Effector memory CD8-positive, alpha-beta T cell (primary cell): ENCODE measurements at regions not wholly inside any gene's neighbourhood (a gene's known extent, or its start where the extent isn't known, plus 50 kb on each side); places are given as distances from the start of the nearest gene placed in this dataset.
"Not testable (repeated sequence)": the region's sequence is repeated elsewhere in the genome, so short reads cannot be mapped to it uniquely, and the experiment has no call there.

Experiments
- ATAC-seq: fragments of 150-1000 bp; cut with Tn5 transposase; replicated peaks from 2 replicates; pipeline ENCODE4 v1.10.0; 2021; ENCODE audit warnings: mild to moderate bottlenecking, moderate library complexity
- DNase-seq, 3 experiments: peaks; one replicate each; pipeline ENCODE4 v3.0.0; 2021
- H3K27ac Mint-ChIP-seq, 2 donors: one replicate each; pipeline ENCODE4 v1.8.0; 2022; ENCODE audit warnings: mild to moderate bottlenecking in 2 of 2, mixed read lengths in 2 of 2, moderate library complexity in 2 of 2
- H3K27me3 Mint-ChIP-seq, 2 donors: one replicate each; pipeline ENCODE4 v1.8.0; 2022; ENCODE audit warnings: mixed read lengths in 2 of 2
- H3K36me3 Mint-ChIP-seq: one replicate; pipeline ENCODE4 v1.8.0; 2022; ENCODE audit warnings: mild to moderate bottlenecking, moderate library complexity, mixed read lengths; ENCODE audit not compliant: insufficient read depth
- H3K4me1 Mint-ChIP-seq, 2 donors: one replicate each; pipeline ENCODE4 v1.8.0; 2022; ENCODE audit warnings: low read depth in 2 of 2, mixed read lengths in 2 of 2
- H3K4me3 Mint-ChIP-seq, 2 donors: one replicate each; pipeline ENCODE4 v1.8.0; 2022; ENCODE audit warnings: mild to moderate bottlenecking in 2 of 2, mixed read lengths in 2 of 2, moderate library complexity in 2 of 2
- H3K9me3 Mint-ChIP-seq, 2 donors: one replicate each; pipeline ENCODE4 v1.8.0; 2022; ENCODE audit warnings: mixed read lengths in 2 of 2

- Mint-ChIP-seq H3K27me3 (no peaks in the 10 kb centered on the region), H3K4me1 (peaks cover 0 to 11% of the 10 kb centered on the region in 2 donors), H3K36me3 (peaks cover 19% of the 10 kb centered on the region), H3K9me3 (no peaks in the 10 kb centered on the region), H3K27ac (peak overlapping the region in 1 of 2 donors; percentile 76), H3K4me3 (no peak overlapping the region)
- no peak for ATAC-seq
- DNase-seq, result no peak
Measured at GRCh38 chr21:28877318-28877884, 115.3 kb downstream of the LTN1 start.

GRCh38 chr21:28875078-28875477, 117.6 kb downstream of the LTN1 start:
- peaks cover 5% of the 10 kb centered on the region for H3K36me3 Mint-ChIP-seq
- DNase-seq (no peak), ATAC-seq (no peak)
- H3K4me1 Mint-ChIP-seq, result peaks cover 0 to 11% of the 10 kb centered on the region in 2 donors
- H3K9me3 Mint-ChIP-seq, result no peaks in the 10 kb centered on the region
- no peaks in the 10 kb centered on the region for H3K27me3 Mint-ChIP-seq
- no peak overlapping the region for H3K4me3 Mint-ChIP-seq
- H3K27ac Mint-ChIP-seq, result no peak overlapping the region

GRCh38 chr21:28872218-28872617, 120.5 kb downstream of the LTN1 start:
- H3K36me3 Mint-ChIP-seq, result peaks cover 8% of the 10 kb centered on the region
- ATAC-seq (no peak), DNase-seq (no peak)
- H3K4me3 Mint-ChIP-seq, result no peak overlapping the region
- H3K27ac Mint-ChIP-seq, result no peak overlapping the region
- no peaks in the 10 kb centered on the region for H3K27me3 Mint-ChIP-seq
- peaks cover 0 to 7% of the 10 kb centered on the region in 2 donors for H3K4me1 Mint-ChIP-seq
- no peaks in the 10 kb centered on the region for H3K9me3 Mint-ChIP-seq

GRCh38 chr21:28871388-28872010, 121.2 kb downstream of the LTN1 start:
- Mint-ChIP-seq H3K4me1 (no peaks in the 10 kb centered on the region), H3K4me3 (no peak overlapping the region), H3K36me3 (peaks cover 8% of the 10 kb centered on the region), H3K9me3 (no peaks in the 10 kb centered on the region), H3K27ac (peak overlapping the region in 1 of 2 donors; percentile 31), H3K27me3 (no peaks in the 10 kb centered on the region)
- no peak for DNase-seq
- ATAC-seq, result no peak

- no peaks in the 10 kb centered on the region for H3K27me3 Mint-ChIP-seq
- H3K4me1 Mint-ChIP-seq, result no peaks in the 10 kb centered on the region
- no peak for DNase-seq
- no peak overlapping the region for H3K27ac Mint-ChIP-seq
- no peak for ATAC-seq
- peaks cover 3% of the 10 kb centered on the region for H3K36me3 Mint-ChIP-seq
- H3K4me3 Mint-ChIP-seq, result no peak overlapping the region
- no peaks in the 10 kb centered on the region for H3K9me3 Mint-ChIP-seq
Measured at GRCh38 chr21:28867401-28867800, 125.3 kb downstream of the LTN1 start.

- H3K4me3 Mint-ChIP-seq, result no peak overlapping the region
- ATAC-seq, result no peak
- no peak overlapping the region for H3K27ac Mint-ChIP-seq
- no peaks in the 10 kb centered on the region for H3K4me1 Mint-ChIP-seq
- DNase-seq, result no peak
- H3K9me3 Mint-ChIP-seq, result no peaks in the 10 kb centered on the region
- H3K36me3 Mint-ChIP-seq, result peaks cover 3% of the 10 kb centered on the region
- H3K27me3 Mint-ChIP-seq, result no peaks in the 10 kb centered on the region
Measured at GRCh38 chr21:28865488-28866186, 127.0 kb downstream of the LTN1 start.

GRCh38 chr21:28858424-28858823, 134.3 kb downstream of the LTN1 start:
- no peaks in the 10 kb centered on the region for H3K9me3 Mint-ChIP-seq
- no peaks in the 10 kb centered on the region for H3K36me3 Mint-ChIP-seq
- H3K4me3 Mint-ChIP-seq, result no peak overlapping the region
- no peak overlapping the region for H3K27ac Mint-ChIP-seq
- DNase-seq (no peak), ATAC-seq (no peak)
- peaks cover 0 to under 1% of the 10 kb centered on the region in 2 donors for H3K4me1 Mint-ChIP-seq
- H3K27me3 Mint-ChIP-seq, result no peaks in the 10 kb centered on the region

GRCh38 chr21:28857752-28858151, 134.9 kb downstream of the LTN1 start:
- no peak for DNase-seq
- peaks cover 0 to 6% of the 10 kb centered on the region in 2 donors for H3K4me1 Mint-ChIP-seq
- H3K36me3 Mint-ChIP-seq, result no peaks in the 10 kb centered on the region
- H3K9me3 Mint-ChIP-seq, result no peaks in the 10 kb centered on the region
- H3K4me3 Mint-ChIP-seq, result no peak overlapping the region
- no peak for ATAC-seq
- H3K27me3 Mint-ChIP-seq, result no peaks in the 10 kb centered on the region
- no peak overlapping the region for H3K27ac Mint-ChIP-seq

- Mint-ChIP-seq H3K36me3 (no peaks in the 10 kb centered on the region), H3K4me1 (peaks cover 0 to 6% of the 10 kb centered on the region in 2 donors), H3K27ac (no peak overlapping the region), H3K9me3 (no peaks in the 10 kb centered on the region), H3K4me3 (no peak overlapping the region), H3K27me3 (no peaks in the 10 kb centered on the region)
- ATAC-seq (no peak), DNase-seq (no peak)
Measured at GRCh38 chr21:28856588-28857250, 136.0 kb downstream of the LTN1 start.

- H3K27ac Mint-ChIP-seq, result no peak overlapping the region
- ATAC-seq, result no peak
- H3K36me3 Mint-ChIP-seq, result no peaks in the 10 kb centered on the region
- DNase-seq, result no peak
- no peak overlapping the region for H3K4me3 Mint-ChIP-seq
- H3K9me3 Mint-ChIP-seq, result no peaks in the 10 kb centered on the region
- H3K4me1 Mint-ChIP-seq, result peaks cover 15 to 17% of the 10 kb centered on the region in 2 donors
- H3K27me3 Mint-ChIP-seq, result no peaks in the 10 kb centered on the region
Measured at GRCh38 chr21:28852706-28853105, 140.0 kb downstream of the LTN1 start.

- H3K9me3 Mint-ChIP-seq, result no peaks in the 10 kb centered on the region
- H3K27me3 Mint-ChIP-seq, result no peaks in the 10 kb centered on the region
- peaks cover 15 to 17% of the 10 kb centered on the region in 2 donors for H3K4me1 Mint-ChIP-seq
- H3K27ac Mint-ChIP-seq, result no peak overlapping the region
- DNase-seq (no peak), ATAC-seq (no peak)
- H3K4me3 Mint-ChIP-seq, result no peak overlapping the region
- H3K36me3 Mint-ChIP-seq, result no peaks in the 10 kb centered on the region
Measured at GRCh38 chr21:28851645-28852044, 141.0 kb downstream of the LTN1 start.

- not testable (repeated sequence) for ATAC-seq, H3K27me3 Mint-ChIP-seq, H3K4me3 Mint-ChIP-seq, DNase-seq, H3K9me3 Mint-ChIP-seq
- Mint-ChIP-seq H3K4me1 (peaks cover 35 to 38% of the 10 kb centered on the region in 2 donors), H3K36me3 (peaks cover 12% of the 10 kb centered on the region), H3K27ac (peak overlapping the region in 1 of 2 donors; percentile 89)
Measured at GRCh38 chr21:28839237-28839636, 153.4 kb downstream of the LTN1 start.

- H3K4me1 Mint-ChIP-seq, result peaks cover 51 to 56% of the 10 kb centered on the region in 2 donors
- ATAC-seq, result peak; percentile 39
Measured at GRCh38 chr21:28837426-28837825, 155.3 kb downstream of the LTN1 start.

More at GRCh38 chr21:28837426-28837825, 155.3 kb downstream of the LTN1 start:
- Mint-ChIP-seq H3K36me3 (peaks cover 16% of the 10 kb centered on the region), H3K4me3 (peak overlapping the region; percentile 57 to 84), H3K27ac (peak overlapping the region; percentile 89 to 93)
- not testable (repeated sequence) for DNase-seq, H3K9me3 Mint-ChIP-seq, H3K27me3 Mint-ChIP-seq
